GM12878 (cell line): ENCODE measurements at regions not wholly inside any gene's neighbourhood (a gene's known extent, or its start where the extent isn't known, plus 50 kb on each side); places are given as distances from the start of the nearest gene placed in this dataset.

Experiments
- ATAC-seq: fragments of 200-7000 bp; cut with Tn5 transposase; 3 replicates; pipeline ENCODE4 v1.9.1; 2020; ENCODE audit warnings: mild to moderate bottlenecking, moderate library complexity
- BruUV-seq: library from RNA; stranded (reverse); fragments of 400-500 nt; replicated peaks from 2 replicates; lab custom pipeline; 2021; lab: Mats Ljungman, UMichigan
- CTCF ChIA-PET: fragments of 300-600 bp; sonication (Branson Sonifier 250); formaldehyde crosslinking; extraction: SDS; loops from one replicate; lab custom pipeline; 2021; ENCODE audit warnings: inconsistent platforms; lab: Yijun Ruan, JAX
- POLR2A ChIA-PET: fragments of 350-600 bp; formaldehyde crosslinking; extraction: SDS; loops from one replicate; lab custom pipeline; 2021; ENCODE audit warnings: inconsistent platforms; lab: Charles Lee
- RAD21 ChIA-PET: fragments of 300-600 bp; sonication (Branson Sonifier 250); formaldehyde crosslinking; loops from one replicate; lab custom pipeline; 2023; ENCODE audit warnings: antibody characterized with exemption; ENCODE audit not compliant: unreplicated experiment; lab: Charles Lee
- SMC1A ChIA-PET: fragments of 300-600 bp; sonication (Branson Sonifier 250); formaldehyde crosslinking; loops from one replicate; lab custom pipeline; 2023; ENCODE audit not compliant: unreplicated experiment, uncharacterized antibody; lab: Charles Lee
- DNase-seq: peaks from one replicate; pipeline ENCODE4 v3.0.0-alpha.2; 2011; ENCODE audit warnings: low read depth, low spot score
- FAIRE-seq: peaks from 3 replicates; lab custom pipeline; 2011; peaks lifted over from hg19 to GRCh38; lab: Jason Lieb, UNC
- H2AFZ ChIP-seq: 2 replicates; pipeline ENCODE4 v1.6.0; 2011; ENCODE audit warnings: low read depth, low read length, control low read depth; ENCODE audit not compliant: control insufficient read depth
- H3K27ac ChIP-seq: 2 replicates; pipeline ENCODE4 v1.5.1; 2011; ENCODE audit warnings: control low read depth; ENCODE audit not compliant: control insufficient read depth, insufficient read depth
- H3K27me3 ChIP-seq, 2 experiments: replicated peaks in 1 of 2; 2 replicates each; pipeline versions ENCODE4 v1.6.0 to v1.6.1; 2011; ENCODE audit warnings: low read length in 1 of 2; ENCODE audit not compliant: control insufficient read depth in 2 of 2, insufficient read depth in 2 of 2
- H3K36me3 ChIP-seq, 2 experiments: 2 replicates each; pipeline ENCODE4 v1.5.1; 2011; ENCODE audit warnings: low read length in 1 of 2; ENCODE audit not compliant: control insufficient read depth in 2 of 2, insufficient read depth in 2 of 2
- H3K4me1 ChIP-seq: 2 replicates; pipeline ENCODE4 v1.6.1; 2011; ENCODE audit warnings: mild to moderate bottlenecking, low read length, moderate library complexity, mixed read lengths; ENCODE audit not compliant: control insufficient read depth, insufficient read depth
- H3K4me2 ChIP-seq: 2 replicates; pipeline ENCODE4 v1.6.0; 2011; ENCODE audit warnings: control low read depth; ENCODE audit not compliant: control insufficient read depth, insufficient read depth
- H3K4me3 ChIP-seq: fragments of 200-600 bp; sonication (generic); 2 replicates; pipeline ENCODE4 v1.5.1; 2016
- H3K79me2 ChIP-seq: 2 replicates; pipeline ENCODE4 v1.6.0; 2011; ENCODE audit warnings: low read length; ENCODE audit not compliant: control insufficient read depth, insufficient read depth
- H3K9ac ChIP-seq: 2 replicates; pipeline ENCODE4 v1.8.0; 2011; ENCODE audit warnings: low read length, control low read depth, mixed read lengths; ENCODE audit not compliant: control insufficient read depth, insufficient read depth
- H3K9me3 ChIP-seq: replicated peaks from 3 replicates; pipeline ENCODE4 v1.5.1; 2011; ENCODE audit warnings: mild to moderate bottlenecking, low read length; ENCODE audit not compliant: control insufficient read depth, insufficient read depth
- H4K20me1 ChIP-seq: 2 replicates; pipeline ENCODE4 v1.6.0; 2011; ENCODE audit not compliant: control insufficient read depth, insufficient read depth
- CREM ChIP-seq: IDR thresholded peaks from 2 replicates; pipeline ENCODE4 v1.6.1; 2014; ENCODE audit warnings: antibody characterized with exemption, low read depth
- EP300 ChIP-seq, 2 experiments: fragments of 150-350 bp in 1 of 2; IDR thresholded peaks; 2 replicates each; pipeline ENCODE4 v1.6.1; 2011 to 2012; ENCODE audit warnings: low read depth in 2 of 2, low read length in 2 of 2, borderline replicate concordance in 1 of 2, improper control_type of control experiment in 1 of 2, inconsistent platforms in 1 of 2; ENCODE audit not compliant: control insufficient read depth in 1 of 2
- FOS ChIP-seq: IDR thresholded peaks from 3 replicates; pipeline ENCODE4 v1.6.1; 2011; ENCODE audit warnings: borderline replicate concordance; ENCODE audit not compliant: insufficient read length; ENCODE audit errors: extremely low read depth
- HDGF ChIP-seq: fragments of 450-650 bp; IDR thresholded peaks from 2 replicates; pipeline ENCODE4 v1.6.1; 2016; ENCODE audit warnings: antibody characterized with exemption
- IRF4 ChIP-seq: IDR thresholded peaks from 2 replicates; pipeline ENCODE4 v1.6.1; 2011; ENCODE audit warnings: low read depth, low read length
- IRF5 ChIP-seq: fragments of 450-650 bp; IDR thresholded peaks from 2 replicates; pipeline ENCODE4 v1.6.1; 2017; ENCODE audit warnings: borderline replicate concordance
- MXI1 ChIP-seq: fragments of 150-350 bp; IDR thresholded peaks from 2 replicates; pipeline ENCODE4 v1.6.1; 2011; ENCODE audit warnings: low read depth, mild to moderate bottlenecking, inconsistent platforms, low read length, improper control_type of control experiment
- NFYB ChIP-seq: IDR thresholded peaks from 2 replicates; pipeline ENCODE4 v1.6.1; 2011; ENCODE audit warnings: low read depth, mild to moderate bottlenecking, low read length, improper control_type of control experiment, moderate library complexity; ENCODE audit not compliant: insufficient read depth
- NR2C1 ChIP-seq: fragments of 450-650 bp; IDR thresholded peaks from 2 replicates; pipeline ENCODE4 v1.6.1; 2017; ENCODE audit warnings: antibody characterized with exemption, mild to moderate bottlenecking, moderate library complexity
- NR2C2 ChIP-seq: IDR thresholded peaks from 2 replicates; pipeline ENCODE4 v1.6.1; 2011; ENCODE audit warnings: borderline replicate concordance, low read depth; ENCODE audit not compliant: control insufficient read depth, insufficient read length
- PAX5 ChIP-seq: IDR thresholded peaks from 2 replicates; pipeline ENCODE4 v1.6.1; 2011; ENCODE audit warnings: low read depth, low read length, borderline replicate concordance
- RFX5 ChIP-seq: IDR thresholded peaks from 2 replicates; pipeline ENCODE4 v1.6.1; 2011; ENCODE audit warnings: low read depth, low read length, improper control_type of control experiment
- SMC3 ChIP-seq: IDR thresholded peaks from 2 replicates; pipeline ENCODE4 v1.6.1; 2011; ENCODE audit warnings: low read length, improper control_type of control experiment, borderline replicate concordance
- TAF1 ChIP-seq: IDR thresholded peaks from 2 replicates; pipeline ENCODE4 v1.6.1; 2011; ENCODE audit warnings: mild to moderate bottlenecking, low read depth, low read length, borderline replicate concordance
- USF2 ChIP-seq: IDR thresholded peaks from 2 replicates; pipeline ENCODE4 v1.6.1; 2011; ENCODE audit warnings: low read depth, low read length, improper control_type of control experiment, borderline replicate concordance
- ZBTB11 ChIP-seq: fragments of 450-650 bp; formaldehyde crosslinking; IDR thresholded peaks from 2 replicates; pipeline ENCODE4 v1.5.0; 2022; ENCODE audit warnings: mild to moderate bottlenecking, missing genetic modification characterization
- ZBTB33 ChIP-seq: fragments of 450-650 bp; IDR thresholded peaks from 2 replicates; pipeline ENCODE4 v1.6.1; 2017; ENCODE audit warnings: mild to moderate bottlenecking
- ZNF622 ChIP-seq: fragments of 450-650 bp; IDR thresholded peaks from 2 replicates; pipeline ENCODE4 v1.6.1; 2017; ENCODE audit warnings: mild to moderate bottlenecking, inconsistent platforms
- ZSCAN29 ChIP-seq: fragments of 450-650 bp; IDR thresholded peaks from 2 replicates; pipeline ENCODE4 v1.6.1; 2017; ENCODE audit warnings: mild to moderate bottlenecking, moderate library complexity
- WGBS: methylation state at CpG from one replicate; pipeline ENCODE4 v1.1.6; 2016; ENCODE audit warnings: low lambda C conversion rate; ENCODE audit not compliant: insufficient replicate concordance, insufficient coverage; ENCODE audit errors: missing lambda C conversion rate; 5-methylcytosine and 5-hydroxymethylcytosine counted together
- in situ Hi-C: fragments of 300-500 bp; cut with MboI; formaldehyde crosslinking; loops from 9 replicates; pipeline ENCODE4 v1.14.3; 2018; ENCODE audit warnings: mixed read lengths
- intact Hi-C: fragments of 100-400 bp; cut with micrococcal nuclease; formaldehyde crosslinking; loops from one replicate; pipeline ENCODE4 v1.14.2; 2022; ENCODE audit not compliant: unreplicated experiment

- H3K4me2 ChIP-seq, result no peak overlapping the region
- H3K9me3 ChIP-seq, result no peaks in the 10 kb centered on the region
- FAIRE-seq (no peak), DNase-seq (no peak), ATAC-seq (no peak)
- H3K4me3 ChIP-seq, result no peak overlapping the region
- H3K9ac ChIP-seq, result no peak overlapping the region
- intact Hi-C loops (no loop called here), in situ Hi-C loops (no loop called here)
- H3K79me2 ChIP-seq, result no peaks in the 10 kb centered on the region
- H3K27me3 ChIP-seq, result 0 out of 4 replicates have a peak, but pooled peaks cover 0 to 2% of the 10 kb centered on the region in 2 experiments
- H3K36me3 ChIP-seq, result no peaks in the 10 kb centered on the region
- SMC1A ChIA-PET, result no interaction called here
- RAD21 ChIA-PET, result no interaction called here
- H2AFZ ChIP-seq, result no peak overlapping the region
- H4K20me1 ChIP-seq, result no peaks in the 10 kb centered on the region
- POLR2A ChIA-PET, result no interaction called here
- CTCF ChIA-PET, result no interaction called here
- H3K27ac ChIP-seq, result no peak overlapping the region
- BruUV-seq, result no TSS peak
- no peak for TF ChIP-seq PAX5
- TF ChIP-seq IRF4, result no peak
- no peak for TF ChIP-seq RFX5
- no peak for TF ChIP-seq FOS
- TF ChIP-seq SMC3, result no peak
- no peak for TF ChIP-seq MXI1
- TF ChIP-seq USF2, result no peak
- no peak for TF ChIP-seq ZSCAN29
- no peak for TF ChIP-seq NFYB
- TF ChIP-seq CREM, result no peak
- no peak for TF ChIP-seq EP300 (IDR thresholded peaks at IDR 0.05; ENCODE audit: borderline replicate concordance in 1 of 2, control insufficient read depth in 1 of 2, low read depth in 2 of 2, low read length in 2 of 2)
- no peak for TF ChIP-seq NR2C2
- TF ChIP-seq HDGF, result no peak
- no peak for TF ChIP-seq NR2C1
- no peak for TF ChIP-seq ZNF622
- TF ChIP-seq TAF1, result no peak
- TF ChIP-seq IRF5, result no peak
- TF ChIP-seq ZBTB33, result no peak
- TF ChIP-seq ZBTB11, result no peak
- WGBS, result 71% methylated on average over 2 of the region's 2 CpGs
- H3K4me1 ChIP-seq, result peaks cover 5% of the 10 kb centered on the region
Observed at GRCh38 chr3:193861012-193861411, 268.0 kb downstream of the OPA1 start.
